ENCODE measurements at regions not wholly inside any gene's neighbourhood (a gene's known extent, or its start where the extent isn't known, plus 50 kb on each side); places are given as distances from the start of the nearest gene placed in this dataset.
A peak's percentile ranks its signal among the peaks of the same experiment; 100 is the strongest.

GRCh38 chr7:114084472-114085312 lies 165.9 kb upstream of the PPP1R3A start:
- TF ChIP-seq, protein P1, sequence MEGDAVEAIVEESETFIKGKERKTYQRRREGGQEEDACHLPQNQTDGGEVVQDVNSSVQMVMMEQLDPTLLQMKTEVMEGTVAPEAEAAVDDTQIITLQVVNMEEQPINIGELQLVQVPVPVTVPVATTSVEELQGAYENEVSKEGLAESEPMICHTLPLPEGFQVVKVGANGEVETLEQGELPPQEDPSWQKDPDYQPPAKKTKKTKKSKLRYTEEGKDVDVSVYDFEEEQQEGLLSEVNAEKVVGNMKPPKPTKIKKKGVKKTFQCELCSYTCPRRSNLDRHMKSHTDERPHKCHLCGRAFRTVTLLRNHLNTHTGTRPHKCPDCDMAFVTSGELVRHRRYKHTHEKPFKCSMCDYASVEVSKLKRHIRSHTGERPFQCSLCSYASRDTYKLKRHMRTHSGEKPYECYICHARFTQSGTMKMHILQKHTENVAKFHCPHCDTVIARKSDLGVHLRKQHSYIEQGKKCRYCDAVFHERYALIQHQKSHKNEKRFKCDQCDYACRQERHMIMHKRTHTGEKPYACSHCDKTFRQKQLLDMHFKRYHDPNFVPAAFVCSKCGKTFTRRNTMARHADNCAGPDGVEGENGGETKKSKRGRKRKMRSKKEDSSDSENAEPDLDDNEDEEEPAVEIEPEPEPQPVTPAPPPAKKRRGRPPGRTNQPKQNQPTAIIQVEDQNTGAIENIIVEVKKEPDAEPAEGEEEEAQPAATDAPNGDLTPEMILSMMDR (IDR thresholded peaks at IDR 0.05) = no peak
- TF ChIP-seq EP300 (IDR thresholded peaks at IDR 0.05) (peak in 1 of 2 donors; percentile 8), POLR2A (IDR thresholded peaks at IDR 0.05) (peak in 1 of 2 donors; percentile 4)
- no peaks in the 10 kb centered on the region for H3K9me3 ChIP-seq
- 0 to 6% methylated on average over 34 to 61 of the region's 64 CpGs for WGBS, 2 donors
- H3K27me3 ChIP-seq = peaks cover 0 to 48% of the 10 kb centered on the region in 2 donors
- peaks cover 0 to 55% (median 11%) of the 10 kb centered on the region in 4 donors for H3K4me1 ChIP-seq
- H3K27ac ChIP-seq = peak overlapping the region; percentile 77 to 90 (median 86)
- H3K4me3 ChIP-seq = peak overlapping the region; percentile 59 to 68 (median 64)
- peak; percentile 16 to 41 for DNase-seq (ENCODE audit: low spot score in 2 of 2)
- H3K36me3 ChIP-seq = no peaks in the 10 kb centered on the region

GRCh38 chr7:114084002-114084471 lies 165.2 kb upstream of the PPP1R3A start:
- Histone ChIP-seq H3K27ac (peak overlapping the region; percentile 77 to 90 (median 86)), H3K9me3 (no peaks in the 10 kb centered on the region), H3K27me3 (peaks cover 0 to 48% of the 10 kb centered on the region in 2 donors), H3K4me1 (peaks cover 0 to 52% (median 11%) of the 10 kb centered on the region in 4 donors), H3K36me3 (no peaks in the 10 kb centered on the region), H3K4me3 (peak overlapping the region; percentile 59 to 68 (median 64))
- whole genome bisulfite sequencing, 2 donors = 22 to 23% methylated on average over 11 of the region's 11 CpGs
- no peak for DNase-seq (ENCODE audit: low spot score in 2 of 2)
- TF ChIP-seq POLR2A (IDR thresholded peaks at IDR 0.05) = no peak
- TF ChIP-seq, protein P1 (IDR thresholded peaks at IDR 0.05) = no peak
- TF ChIP-seq EP300 (IDR thresholded peaks at IDR 0.05) = no peak

DNA sequence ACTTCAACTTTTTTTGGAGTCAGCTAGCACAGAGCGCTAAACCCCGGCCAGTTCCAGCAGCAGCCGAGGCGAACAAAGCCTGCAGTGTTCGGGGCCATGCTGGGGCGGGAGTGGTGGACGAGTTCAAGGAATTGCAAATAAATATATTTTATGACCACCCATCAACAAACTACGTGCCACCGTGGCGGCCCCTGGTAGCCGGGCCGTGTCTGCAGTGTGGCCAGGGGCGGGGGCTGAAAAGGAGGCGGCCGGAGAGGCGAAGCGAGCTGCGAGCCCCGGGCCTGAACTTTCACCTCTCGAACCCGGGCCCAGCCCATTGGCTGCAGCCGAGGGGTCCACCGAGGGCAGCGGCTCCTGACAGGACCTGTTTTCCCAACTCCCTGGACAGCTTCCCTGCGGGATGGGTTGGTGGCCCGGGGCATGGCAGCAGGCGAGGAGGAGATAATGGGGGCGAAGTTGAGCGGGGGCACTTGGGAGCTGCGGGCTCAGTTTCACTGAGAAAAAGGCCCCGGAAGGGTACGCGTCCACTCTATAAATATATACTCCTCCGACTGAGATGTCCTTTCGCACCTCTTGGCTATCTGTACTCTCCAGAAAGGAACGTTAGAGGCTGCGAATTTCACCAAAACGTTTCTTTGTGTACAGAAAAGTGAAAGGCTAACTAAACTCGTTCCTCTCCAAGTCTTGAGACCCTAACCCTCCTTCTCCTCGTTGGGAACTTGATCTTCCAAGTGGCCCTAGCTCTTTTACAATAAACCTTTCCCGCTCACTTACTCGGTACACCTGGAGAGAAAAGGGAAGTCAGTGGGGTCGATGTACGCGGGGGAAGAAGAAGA lies 164.6 kb upstream of the PPP1R3A start:
- WGBS, 2 donors = 27 to 32% methylated on average over 43 to 44 of the region's 45 CpGs
- H3K36me3 ChIP-seq = no peaks in the 10 kb centered on the region
- peak overlapping the region; percentile 25 to 68 (median 42) for H3K4me3 ChIP-seq
- TF ChIP-seq EP300 (IDR thresholded peaks at IDR 0.05) (no peak), POLR2A (IDR thresholded peaks at IDR 0.05) (no peak)
- TF ChIP-seq, protein P1 (IDR thresholded peaks at IDR 0.05) = no peak
- H3K27me3 ChIP-seq = peaks cover 0 to 44% of the 10 kb centered on the region in 2 donors
- H3K4me1 ChIP-seq = peaks cover 0 to 48% (median 11%) of the 10 kb centered on the region in 4 donors
- peak in 1 of 2 donors; percentile 14 for DNase-seq (ENCODE audit: low spot score in 2 of 2)
- no peaks in the 10 kb centered on the region for H3K9me3 ChIP-seq
- H3K27ac ChIP-seq = peak overlapping the region in 2 of 4 donors; percentile 84 to 87

DNA sequence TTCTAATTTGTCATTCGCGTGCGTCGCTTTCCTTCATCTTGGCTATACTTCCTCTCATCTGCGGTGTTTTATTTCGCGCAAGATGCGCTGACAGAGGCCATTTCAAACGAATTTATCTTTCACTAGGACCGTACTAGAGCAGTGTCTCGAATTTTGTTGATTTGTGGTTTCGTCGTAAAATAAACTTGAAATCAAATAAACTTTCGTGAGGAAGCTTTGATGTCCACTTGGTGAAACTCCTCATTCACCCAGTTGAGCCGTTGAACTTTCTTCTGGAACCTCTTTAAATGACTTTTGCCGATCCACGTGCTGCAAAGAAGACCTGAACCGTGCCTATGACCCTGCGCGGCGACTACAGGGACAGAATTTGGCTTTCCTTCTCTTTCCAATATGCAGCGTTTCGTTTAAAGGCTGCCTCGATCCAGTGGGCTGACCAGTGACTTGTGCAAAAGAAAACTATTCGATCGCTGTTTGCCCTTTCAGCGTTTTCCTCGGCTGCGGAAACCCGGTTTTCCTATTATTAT lies 163.9 kb upstream of the PPP1R3A start:
- no peaks in the 10 kb centered on the region for H3K9me3 ChIP-seq
- peaks cover 0 to 38% of the 10 kb centered on the region in 2 donors for H3K27me3 ChIP-seq
- H3K4me3 ChIP-seq = peak overlapping the region; percentile 25 to 68 (median 42)
- TF ChIP-seq POLR2A (IDR thresholded peaks at IDR 0.05) = no peak
- TF ChIP-seq, protein P1 (IDR thresholded peaks at IDR 0.05) = no peak
- TF ChIP-seq EP300 (IDR thresholded peaks at IDR 0.05) = peak in 1 of 2 donors; percentile 44
- peaks cover 0 to 44% (median 11%) of the 10 kb centered on the region in 4 donors for H3K4me1 ChIP-seq
- peak overlapping the region in 2 of 4 donors; percentile 43 to 84 for H3K27ac ChIP-seq
- DNase-seq (ENCODE audit: low spot score in 2 of 2) = peak in 1 of 2 donors; percentile 10
- WGBS, 2 donors = 6 to 11% methylated on average over 30 of the region's 30 CpGs
- no peaks in the 10 kb centered on the region for H3K36me3 ChIP-seq
